OCI-M1 (cell line): ENCODE measurements at regions not wholly inside any gene's neighbourhood (a gene's known extent, or its start where the extent isn't known, plus 50 kb on each side); places are given as distances from the start of the nearest gene placed in this dataset.

Experiments used
- DNase-seq: peaks from one replicate; lab custom pipeline; 2025; lab: John Stamatoyannopoulos, UW

DNA sequence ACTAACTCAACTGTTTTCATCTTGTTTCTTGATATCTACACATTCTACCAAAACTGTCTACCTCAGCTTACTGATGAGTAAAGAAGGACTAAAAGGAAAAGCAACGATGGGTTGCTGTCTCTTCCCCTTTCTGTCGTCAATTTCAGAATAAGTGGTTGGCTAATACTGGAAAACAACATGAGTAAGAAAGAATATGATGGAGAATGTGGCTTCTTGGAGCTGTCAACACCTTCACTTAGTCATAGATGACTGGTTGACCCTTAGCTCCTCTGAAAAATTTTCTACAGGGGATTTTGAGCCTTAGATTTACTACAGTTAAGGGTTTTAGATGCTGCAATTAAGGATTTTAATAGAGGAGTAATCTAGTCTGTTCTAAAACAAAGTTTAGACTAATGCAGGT lies 797.9 kb downstream of the TLE4 start:
- no peak for DNase-seq

DNA sequence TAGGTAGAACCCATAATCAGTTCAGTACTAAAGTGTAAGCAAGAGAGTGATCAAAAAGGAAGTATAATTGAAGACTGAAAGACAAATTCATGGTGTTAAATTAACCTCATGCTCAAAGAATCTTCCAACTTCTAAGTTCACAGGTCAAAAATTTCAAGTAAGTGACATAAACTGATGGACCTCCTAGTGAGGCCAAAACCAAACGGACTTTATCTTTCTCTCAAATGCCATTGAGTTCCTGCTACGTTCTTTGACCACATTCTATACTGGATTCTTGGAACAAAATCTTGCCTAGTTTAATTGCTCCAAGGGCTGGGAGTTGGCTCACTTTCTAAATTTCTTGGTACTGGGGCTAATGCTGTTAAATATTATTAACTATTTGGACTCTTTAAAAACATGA lies 794.9 kb downstream of the TLE4 start:
- no peak for DNase-seq

DNA sequence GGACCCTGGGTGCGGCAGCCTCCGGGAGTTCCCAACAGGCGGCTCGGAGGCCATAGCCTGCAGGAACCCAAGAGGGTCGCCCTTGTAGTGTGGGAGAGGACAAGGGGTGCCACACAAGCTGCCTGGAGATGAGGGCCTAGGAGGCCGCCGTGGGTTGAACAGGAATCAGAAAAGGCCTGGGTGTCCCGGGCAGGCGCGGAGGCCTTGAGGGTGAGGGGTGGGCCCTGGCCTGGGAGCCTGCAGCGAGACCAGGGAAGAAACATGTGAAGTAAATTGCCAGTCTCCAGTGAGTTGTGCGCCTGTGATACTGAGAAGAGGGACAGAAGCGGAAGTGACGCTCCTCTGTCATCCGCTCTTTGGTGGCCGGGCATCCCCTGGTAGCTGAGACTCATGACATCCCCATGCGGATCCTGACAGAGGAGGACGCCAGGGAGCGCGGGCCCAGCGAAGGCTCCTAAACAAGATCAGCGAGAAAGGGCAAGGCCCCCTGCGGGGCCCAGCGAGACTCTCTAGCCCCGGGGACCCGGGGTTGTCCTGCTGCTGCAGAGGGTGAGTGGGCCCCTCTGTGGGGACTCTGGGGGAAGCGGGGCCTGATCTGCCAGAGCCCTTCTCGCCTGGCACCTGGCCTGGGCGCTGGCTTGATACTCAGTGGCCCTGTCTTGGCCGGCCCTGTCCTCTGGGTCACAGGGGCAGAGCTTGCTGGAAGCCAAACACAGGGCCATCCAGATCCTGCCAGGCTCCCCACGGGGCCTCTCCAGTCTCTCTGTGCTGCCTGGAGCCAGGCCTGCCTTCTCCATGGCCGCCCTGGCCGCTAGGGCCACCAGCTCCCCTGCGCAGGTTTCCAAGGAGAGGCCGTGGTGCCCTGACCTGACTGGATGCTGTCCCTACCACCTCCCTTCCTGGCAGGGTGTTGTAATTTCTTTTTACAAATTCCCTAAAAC lies 788.4 kb downstream of the TLE4 start:
- DNase-seq = no peak

DNA sequence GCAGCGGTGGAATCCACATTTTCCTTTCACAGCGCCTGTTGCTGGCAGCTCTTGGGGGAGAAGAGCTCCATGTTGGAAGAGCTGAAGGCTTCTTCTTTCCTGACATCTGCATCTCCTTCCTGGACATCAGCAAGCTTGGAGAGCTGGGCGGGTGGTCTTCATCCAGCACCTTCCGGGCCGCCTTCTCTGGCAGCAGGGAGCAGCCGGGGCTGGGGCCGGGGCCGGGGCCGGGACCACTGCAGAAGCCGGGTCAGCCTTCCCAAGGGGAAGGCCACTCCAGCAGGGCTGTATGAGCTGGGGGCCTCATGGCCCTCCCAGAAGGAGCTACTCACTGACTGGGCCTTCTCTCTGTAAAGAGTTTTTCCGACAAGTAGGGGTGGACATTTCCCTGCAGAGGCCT lies 787.5 kb downstream of the TLE4 start:
- no peak for DNase-seq

DNA sequence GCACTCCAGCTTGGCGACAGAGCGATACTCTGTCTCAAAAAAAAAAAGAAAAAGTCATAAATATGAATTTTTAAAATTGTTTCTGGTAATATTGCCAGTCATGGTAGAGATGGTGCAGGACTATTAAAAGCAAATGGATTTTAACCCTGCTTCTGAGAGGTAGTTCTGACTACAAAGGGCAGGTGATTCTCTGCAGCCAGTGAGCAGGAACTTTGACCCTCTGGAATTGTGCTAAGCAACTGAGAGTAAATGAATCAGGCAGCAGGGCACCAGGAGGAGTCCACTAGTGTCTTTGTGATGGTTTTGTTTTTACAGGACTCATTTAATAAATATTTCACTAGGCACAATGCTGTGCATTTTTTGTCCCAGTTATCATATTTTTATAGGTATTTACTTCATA lies 781.2 kb downstream of the TLE4 start:
- DNase-seq = no peak

DNA sequence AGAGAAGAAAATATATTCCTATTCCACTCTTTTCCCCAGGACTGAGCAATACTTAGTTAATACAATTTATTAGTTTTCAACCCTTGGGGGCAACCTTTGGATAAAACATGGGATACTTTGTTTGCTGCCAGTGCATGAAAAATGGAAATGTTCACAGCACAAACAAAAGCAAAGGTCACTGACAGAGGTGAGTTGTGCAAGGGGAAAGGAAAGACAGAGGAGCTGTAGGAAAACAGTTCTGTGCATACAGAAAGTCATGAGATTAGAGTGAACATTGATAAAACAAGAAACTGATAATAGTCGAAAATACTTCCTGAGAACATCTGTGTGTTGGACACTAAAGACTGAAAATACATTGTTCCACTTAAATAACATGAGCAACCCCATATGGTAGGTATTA lies 779.8 kb downstream of the TLE4 start:
- DNase-seq = no peak

DNA sequence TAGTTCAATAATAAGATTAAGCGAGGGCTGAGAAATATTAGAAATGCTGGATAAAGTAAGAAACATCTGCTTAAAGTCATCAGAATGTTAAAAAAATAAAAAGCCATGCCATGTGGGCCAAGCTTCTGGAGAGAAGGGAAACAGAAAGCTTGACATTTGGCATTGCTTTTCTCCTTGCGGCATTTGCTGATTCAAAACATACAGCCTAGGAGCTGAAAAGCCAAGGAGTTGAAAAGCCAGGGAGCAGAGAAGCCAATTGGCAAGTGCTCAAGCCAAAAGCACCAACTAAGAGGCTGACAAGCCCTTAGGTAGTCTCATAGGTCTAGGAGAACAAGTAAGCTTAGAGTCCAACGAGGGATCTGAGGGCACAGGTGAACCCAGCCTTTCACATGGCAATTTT lies 754.3 kb downstream of the TLE4 start:
- no peak for DNase-seq

DNA sequence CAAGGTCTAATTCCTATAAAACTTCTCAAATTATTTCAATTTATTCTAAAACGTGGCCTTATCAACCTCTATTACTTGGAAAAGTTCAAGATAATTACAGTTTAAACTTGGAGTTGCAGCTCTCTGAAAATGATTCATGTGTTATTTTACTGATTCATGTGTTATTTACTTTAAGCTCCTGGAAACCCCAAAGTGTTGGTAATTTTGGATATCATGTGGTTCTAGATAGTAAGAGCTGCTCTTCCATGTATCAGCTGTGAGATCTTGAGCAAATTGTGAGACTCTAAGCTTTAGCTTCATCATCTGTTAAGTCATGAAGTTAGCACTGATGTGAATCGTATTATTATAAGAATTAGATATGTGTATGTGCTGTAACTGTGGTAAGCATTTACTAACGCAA lies 749.2 kb downstream of the TLE4 start:
- no peak for DNase-seq

DNA sequence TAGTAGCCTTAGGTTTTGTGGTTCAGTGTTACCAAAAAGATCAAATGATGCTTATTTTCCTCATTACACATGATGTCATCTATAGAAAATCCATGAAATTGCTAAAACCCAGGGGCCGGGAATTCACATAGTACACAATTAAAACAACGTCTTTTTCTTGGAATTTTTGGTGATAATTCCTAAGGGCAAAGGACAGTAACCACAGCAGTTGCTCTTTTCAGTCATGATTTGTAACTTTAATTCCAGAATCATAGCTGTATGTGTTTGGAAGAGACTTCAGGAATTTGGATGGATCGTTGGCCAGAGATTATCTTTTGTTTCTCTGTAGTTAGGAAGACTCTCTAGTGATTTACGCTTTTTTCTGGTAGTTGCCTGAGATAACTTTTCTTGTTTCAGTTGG lies 748.7 kb downstream of the TLE4 start:
- no peak for DNase-seq

DNA sequence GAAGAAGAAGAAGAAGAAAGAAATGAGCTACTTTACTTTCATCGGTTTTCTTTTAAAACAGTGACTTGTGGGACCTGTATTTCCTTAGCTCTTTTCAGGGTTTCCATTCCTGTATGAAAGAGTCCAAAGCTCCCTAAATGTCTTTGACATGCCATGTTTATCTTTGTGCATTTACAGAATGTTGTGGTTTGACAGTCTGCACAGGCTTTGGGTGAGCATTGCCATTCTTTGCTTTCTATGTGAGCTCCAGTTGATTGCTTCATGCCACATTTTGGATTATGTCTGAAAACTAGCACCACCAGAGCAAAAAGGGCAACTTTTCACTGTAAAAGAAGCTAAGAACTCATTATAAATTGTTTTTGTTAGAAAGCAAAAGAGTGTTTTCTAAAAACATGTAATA lies 733.4 kb downstream of the TLE4 start:
- DNase-seq = peak; percentile 6

DNA sequence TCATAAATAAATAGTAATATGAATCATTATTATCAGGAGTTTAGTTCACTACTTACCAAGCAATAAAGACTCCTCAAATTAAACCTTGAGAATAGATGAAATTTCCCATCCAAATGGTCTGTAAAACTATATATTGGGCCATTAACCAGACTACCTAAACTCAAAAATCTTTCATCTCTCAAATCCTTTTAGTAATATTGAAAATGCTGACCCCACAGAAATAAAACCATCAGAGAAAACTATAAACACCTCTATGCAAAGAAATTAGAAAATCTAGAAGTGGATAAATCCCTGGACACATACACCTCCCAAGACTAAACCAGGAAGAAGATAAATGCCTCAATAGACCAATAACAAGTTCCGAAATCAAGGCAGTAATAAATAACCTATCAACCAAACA lies 723.2 kb downstream of the TLE4 start:
- no peak for DNase-seq

DNA sequence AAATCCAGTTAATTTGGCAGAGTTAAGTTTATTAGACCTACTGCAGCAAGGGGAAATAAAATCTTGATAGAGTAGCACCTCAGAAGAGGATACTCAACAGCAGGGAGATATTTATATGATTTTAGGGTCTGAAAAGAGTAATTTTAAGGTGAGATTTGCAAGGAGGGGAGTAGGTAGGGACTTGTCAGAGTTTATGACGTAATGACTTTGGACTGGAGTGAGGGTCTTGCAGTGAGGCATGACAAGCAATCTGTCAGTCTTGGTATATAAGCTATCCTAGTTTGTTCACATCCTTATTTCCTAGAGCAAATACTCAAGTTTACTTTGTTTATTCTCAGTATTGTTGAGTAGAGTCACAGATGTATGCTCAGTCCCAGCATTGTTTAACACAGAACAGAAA lies 722.6 kb downstream of the TLE4 start:
- no peak for DNase-seq

DNA sequence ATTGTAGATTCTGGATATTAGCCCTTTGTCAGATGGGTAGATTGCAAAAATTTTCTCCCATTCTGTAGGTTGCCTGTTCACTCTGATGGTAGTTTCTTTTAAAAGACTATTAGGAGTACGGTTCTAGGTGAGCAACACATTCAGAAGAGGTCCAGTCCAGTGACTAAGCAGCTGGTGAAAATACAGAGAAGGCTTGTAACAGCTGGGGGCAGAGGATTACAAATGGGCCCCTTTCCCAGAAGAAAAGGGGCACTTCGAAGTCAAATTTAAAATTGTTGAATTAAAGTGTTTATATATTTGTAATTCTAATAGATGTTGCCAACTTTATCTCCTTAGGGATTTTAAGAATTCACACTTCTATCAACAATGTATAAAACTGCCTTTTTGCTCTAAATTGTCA lies 720.5 kb downstream of the TLE4 start:
- DNase-seq = no peak

DNA sequence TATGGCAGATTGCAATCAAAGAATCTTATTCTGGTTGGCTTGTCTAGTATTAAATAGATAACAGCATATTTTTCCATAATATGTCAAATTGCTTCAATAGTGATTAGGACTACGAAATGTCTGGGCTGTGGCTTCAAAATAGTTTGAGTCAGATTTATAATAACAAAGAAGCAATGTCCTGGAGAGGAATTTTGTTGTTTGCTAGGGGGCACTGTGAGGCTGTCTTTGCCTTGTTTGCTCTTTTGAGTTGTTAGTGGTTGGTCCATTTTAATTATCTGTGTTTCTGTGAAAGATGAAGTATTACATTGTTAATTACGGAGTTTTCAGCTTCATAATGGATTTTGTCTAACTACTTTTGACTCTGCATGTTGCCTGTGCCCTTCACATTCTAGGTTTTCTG lies 713.6 kb downstream of the TLE4 start:
- DNase-seq = peak; percentile 48

DNA sequence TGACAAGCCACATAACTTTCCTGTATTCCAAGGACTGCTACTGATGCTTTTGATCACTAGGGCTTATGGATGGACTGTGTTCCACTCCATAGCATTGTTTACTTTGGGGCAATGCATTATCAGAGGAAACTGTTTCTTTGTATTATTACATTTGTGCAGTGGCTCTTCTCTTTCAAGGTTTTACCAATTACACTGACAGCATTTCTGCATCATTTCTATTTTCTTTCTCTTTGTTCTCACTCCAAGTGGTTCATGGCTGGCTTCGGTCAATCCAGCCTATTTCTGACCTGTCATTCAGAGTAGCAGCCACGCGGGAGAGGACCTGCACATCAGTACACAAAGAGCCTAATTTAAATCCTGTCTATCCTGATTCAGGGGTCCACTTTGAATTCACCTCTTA lies 711.0 kb downstream of the TLE4 start:
- no peak for DNase-seq

DNA sequence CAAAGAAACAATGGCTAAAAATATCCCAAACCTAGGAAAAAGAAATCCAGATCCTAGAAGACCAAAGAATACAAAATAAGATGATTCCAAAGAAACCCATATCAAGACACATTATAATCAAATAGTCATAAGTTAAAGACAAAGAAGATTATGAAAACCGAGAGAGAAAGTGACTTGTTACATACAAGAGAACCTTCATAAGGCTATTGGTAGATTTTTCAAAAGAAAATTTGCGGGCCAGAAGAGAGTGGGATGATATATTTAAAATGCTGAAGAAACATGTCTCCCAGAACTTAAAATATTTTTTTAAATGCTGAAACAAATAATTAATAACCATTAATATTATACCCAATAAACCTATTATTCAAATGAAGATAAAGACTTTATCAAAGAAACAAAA lies 687.3 kb downstream of the TLE4 start:
- DNase-seq = no peak

DNA sequence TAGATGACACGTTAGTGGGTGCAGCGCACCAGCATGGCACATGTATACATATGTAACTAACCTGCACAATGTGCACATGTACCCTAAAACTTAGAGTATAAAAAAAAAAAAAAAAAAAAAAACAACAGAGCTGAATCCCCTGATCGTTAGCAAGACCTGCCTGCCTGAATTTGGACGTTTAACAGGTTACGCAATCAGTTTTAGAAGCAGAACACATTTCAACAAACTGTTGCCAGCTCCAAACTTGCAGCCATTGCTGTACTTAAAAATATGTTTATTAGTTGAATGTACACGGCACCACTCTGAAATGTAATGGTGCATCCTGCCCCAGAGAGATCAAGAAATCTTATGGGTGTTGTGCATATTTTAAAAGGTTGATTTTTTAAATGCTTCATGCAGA lies 680.0 kb downstream of the TLE4 start:
- no peak for DNase-seq

DNA sequence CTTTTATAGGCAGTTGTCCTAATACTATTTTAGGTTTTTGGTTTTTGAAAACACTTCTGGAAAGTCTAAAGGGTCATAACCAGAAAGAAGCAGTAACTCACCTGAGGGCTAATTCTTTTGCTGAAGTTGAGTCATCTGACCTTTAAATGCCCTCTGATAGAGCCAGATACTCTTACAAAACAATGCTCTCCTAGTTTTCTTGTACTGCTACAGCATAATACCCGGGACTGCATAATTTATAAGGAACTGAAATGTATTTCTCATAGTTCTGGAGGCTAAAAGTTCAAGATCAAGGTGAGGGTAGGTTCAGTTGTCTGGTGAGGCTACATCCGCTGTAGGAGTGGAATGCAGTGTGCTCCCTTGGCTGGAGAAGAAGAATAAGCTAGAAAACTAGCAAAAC lies 670.3 kb downstream of the TLE4 start:
- DNase-seq = no peak

DNA sequence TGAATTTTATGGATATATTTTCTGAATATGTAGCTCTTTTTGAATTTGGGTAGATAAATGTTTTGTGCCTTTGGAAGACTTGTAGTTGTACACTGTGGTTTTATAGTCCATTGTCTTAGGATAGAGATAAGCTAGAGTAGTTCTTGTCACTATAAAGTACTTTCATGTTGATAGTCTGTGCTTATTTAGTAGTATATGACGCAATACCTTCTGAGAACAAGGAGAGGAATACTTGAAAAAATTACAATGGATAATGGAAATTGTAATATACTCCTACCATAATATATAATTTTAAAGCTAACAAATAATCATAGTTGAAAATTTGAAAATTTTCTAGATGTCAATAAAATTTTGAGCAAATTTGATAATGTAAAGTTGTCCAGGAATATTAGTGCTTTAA lies 664.0 kb downstream of the TLE4 start:
- no peak for DNase-seq

DNA sequence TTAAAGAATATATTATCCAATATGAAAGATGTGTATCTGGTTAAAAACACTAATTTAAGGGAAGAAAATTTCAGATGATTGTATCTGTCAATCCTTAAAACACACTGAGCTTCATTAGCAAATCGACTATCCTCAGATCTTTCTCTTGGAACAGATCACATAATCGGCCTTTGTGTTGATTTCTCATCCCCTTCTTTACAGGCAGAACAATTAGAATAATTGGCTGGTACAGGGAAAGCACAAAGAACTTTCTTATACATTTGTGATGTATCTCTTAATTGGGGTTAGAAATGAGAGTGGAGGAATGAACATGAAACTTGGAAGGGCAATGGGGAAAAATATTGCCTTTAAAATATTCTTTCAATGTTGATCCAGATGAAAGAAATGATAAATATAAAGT lies 662.1 kb downstream of the TLE4 start:
- no peak for DNase-seq

DNA sequence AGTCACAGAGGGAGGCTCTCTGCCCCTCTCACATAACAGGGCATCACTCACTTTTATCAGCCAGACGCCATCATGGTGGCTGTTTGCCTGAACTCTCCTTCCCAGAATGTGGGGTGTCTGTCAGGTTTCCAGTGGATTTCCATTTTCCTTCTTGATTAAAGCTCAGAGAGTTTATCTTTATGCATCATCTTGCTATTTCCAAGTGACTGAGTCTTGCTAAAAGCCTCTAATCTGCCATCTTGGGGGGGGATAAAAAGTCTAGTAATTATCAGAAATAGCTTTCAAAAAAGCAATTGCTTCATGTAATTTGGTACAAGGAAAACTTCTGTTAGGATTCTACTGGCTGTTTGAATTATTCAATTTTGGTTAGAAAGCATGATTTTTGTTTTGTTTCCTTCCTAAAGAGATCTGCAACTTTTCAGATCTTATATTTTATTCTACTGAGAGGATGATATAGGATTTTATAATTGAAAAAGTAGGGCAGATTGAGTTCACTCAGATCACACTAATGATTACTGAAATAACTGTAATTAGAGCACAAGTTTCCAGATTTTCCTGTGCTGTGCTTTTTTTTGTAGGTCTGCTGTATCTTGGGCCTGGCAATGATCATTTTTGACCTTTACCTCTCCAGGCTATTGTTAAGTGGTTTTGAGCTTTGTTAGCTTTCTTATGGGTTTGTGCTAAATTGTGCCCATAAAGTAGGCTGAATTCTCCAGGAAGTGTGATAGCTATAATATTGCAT lies 661.5 kb downstream of the TLE4 start:
- no peak for DNase-seq

DNA sequence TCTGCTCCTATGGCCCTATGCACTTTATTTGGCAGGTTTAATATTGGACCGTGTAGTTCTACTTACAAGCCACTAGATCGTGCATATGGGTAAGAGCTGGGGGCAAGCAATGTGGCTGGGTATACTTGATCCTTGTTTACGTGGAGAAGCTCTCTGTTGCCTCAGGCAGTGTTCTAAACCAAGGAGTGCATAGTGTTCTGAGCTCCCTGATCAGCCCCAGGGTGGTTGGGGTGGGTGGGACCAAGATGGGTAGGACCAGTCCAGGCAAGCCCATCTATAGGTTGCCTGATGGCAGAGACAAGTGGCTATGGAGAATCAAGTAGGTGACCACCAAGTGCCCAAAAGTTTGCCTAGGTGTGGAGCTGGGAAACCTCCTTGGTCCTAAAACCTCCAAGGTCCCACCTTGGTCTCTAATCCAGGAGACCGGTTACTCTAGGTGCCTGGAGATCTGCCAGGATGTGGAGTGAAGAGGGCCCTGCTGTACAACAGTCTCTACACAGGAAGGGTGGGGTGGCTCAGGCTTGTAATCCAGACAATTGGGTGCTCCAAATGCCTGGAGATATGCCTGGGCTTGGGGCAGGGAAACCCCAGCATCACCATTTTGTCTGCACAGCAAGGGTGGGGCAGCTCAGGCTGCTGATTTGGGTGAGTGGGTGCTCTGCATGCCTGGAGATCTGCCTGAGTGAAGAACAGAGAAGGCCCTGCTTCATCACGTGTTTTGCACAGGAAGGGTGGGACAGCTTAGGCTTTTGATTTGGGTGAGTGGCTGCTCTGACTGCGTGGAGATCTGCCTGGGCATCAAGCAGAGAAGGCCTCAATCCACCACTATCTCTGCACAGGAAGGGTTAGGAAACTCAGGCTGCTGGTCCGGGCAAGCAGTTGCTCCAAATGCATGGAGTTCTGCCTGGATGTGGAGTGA lies 659.8 kb downstream of the TLE4 start:
- no peak for DNase-seq
